ENCODE measurements at regions not wholly inside any gene's neighbourhood (a gene's known extent, or its start where the extent isn't known, plus 50 kb on each side); places are given as distances from the start of the nearest gene placed in this dataset.
"Not testable (repeated sequence)": the region's sequence is repeated elsewhere in the genome, so short reads cannot be mapped to it uniquely, and the experiment has no call there.

DNA sequence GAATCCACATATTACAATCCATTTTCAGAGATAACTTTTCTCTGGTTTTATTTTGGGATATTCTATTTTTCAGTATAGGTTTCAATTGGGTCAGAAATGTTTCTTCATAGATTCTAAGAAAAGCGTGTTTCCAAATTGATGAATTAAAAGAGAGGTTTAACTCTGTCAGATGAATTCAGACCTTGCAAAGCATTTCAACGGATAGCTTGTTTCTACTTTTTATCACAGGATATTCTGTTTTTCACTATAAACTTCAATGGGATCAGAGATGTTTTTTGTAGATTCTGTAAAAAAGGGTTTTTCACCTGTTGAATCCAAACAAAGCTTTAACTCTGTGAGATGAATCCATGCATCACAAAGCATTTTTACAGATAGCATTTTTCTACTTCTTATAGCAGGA is 1498.1 kb downstream of the UQCRFS1 start:
- no peaks in the 10 kb centered on the region for H3K36me3 ChIP-seq (ENCODE audit: insufficient read depth in 1 of 2, low read depth in 1 of 2)
- TF ChIP-seq, protein P1, sequence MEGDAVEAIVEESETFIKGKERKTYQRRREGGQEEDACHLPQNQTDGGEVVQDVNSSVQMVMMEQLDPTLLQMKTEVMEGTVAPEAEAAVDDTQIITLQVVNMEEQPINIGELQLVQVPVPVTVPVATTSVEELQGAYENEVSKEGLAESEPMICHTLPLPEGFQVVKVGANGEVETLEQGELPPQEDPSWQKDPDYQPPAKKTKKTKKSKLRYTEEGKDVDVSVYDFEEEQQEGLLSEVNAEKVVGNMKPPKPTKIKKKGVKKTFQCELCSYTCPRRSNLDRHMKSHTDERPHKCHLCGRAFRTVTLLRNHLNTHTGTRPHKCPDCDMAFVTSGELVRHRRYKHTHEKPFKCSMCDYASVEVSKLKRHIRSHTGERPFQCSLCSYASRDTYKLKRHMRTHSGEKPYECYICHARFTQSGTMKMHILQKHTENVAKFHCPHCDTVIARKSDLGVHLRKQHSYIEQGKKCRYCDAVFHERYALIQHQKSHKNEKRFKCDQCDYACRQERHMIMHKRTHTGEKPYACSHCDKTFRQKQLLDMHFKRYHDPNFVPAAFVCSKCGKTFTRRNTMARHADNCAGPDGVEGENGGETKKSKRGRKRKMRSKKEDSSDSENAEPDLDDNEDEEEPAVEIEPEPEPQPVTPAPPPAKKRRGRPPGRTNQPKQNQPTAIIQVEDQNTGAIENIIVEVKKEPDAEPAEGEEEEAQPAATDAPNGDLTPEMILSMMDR (IDR thresholded peaks at IDR 0.05), result no peak
- DNase-seq, result no peak
- H3K27ac ChIP-seq, result no peak overlapping the region
- WGBS, 3 donors, result 66 to 80% (median 74%) methylated on average over 2 of the region's 2 CpGs
- no peak for ATAC-seq
- H3K27me3 ChIP-seq (ENCODE audit: insufficient read depth in 3 of 3, low read length in 2 of 3), result no peaks in the 10 kb centered on the region
- no peaks in the 10 kb centered on the region for H3K4me1 ChIP-seq
- no peak overlapping the region for H3K4me3 ChIP-seq
- intact Hi-C loops (cut with DNase I), result no loop called here
- H3K9me3 ChIP-seq, result no peaks in the 10 kb centered on the region

DNA sequence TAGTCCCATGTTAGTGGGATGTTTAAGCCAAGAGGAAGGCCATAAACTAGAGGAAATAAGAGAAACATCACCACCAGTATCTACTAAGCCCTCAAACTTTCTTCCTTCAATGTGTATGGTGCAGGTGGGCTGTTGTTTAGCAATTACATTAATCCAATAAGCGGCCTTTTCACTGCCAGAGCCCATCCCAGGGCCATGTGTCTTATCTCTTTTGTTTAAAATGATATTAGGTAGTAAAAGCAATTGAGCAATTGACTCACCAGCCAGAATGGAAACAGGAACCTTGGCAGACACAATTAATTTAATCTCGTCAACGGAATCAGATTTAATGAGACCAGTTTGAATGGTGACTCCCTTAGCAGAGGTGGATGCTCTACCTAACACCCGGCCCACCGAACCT is 1503.5 kb downstream of the UQCRFS1 start:
- Histone ChIP-seq H3K27me3 (ENCODE audit: insufficient read depth in 3 of 3, low read length in 2 of 3) (no peaks in the 10 kb centered on the region), H3K27ac (no peak overlapping the region), H3K4me1 (no peaks in the 10 kb centered on the region), H3K36me3 (ENCODE audit: insufficient read depth in 1 of 2, low read depth in 1 of 2) (no peaks in the 10 kb centered on the region), H3K4me3 (no peak overlapping the region), H3K9me3 (no peaks in the 10 kb centered on the region)
- no peak for ATAC-seq
- 58 to 77% (median 75%) methylated on average over 5 of the region's 5 CpGs for WGBS, 3 donors
- intact Hi-C loops (cut with DNase I), result no loop called here
- TF ChIP-seq, protein P1 (IDR thresholded peaks at IDR 0.05), result no peak
- no peak for DNase-seq

DNA sequence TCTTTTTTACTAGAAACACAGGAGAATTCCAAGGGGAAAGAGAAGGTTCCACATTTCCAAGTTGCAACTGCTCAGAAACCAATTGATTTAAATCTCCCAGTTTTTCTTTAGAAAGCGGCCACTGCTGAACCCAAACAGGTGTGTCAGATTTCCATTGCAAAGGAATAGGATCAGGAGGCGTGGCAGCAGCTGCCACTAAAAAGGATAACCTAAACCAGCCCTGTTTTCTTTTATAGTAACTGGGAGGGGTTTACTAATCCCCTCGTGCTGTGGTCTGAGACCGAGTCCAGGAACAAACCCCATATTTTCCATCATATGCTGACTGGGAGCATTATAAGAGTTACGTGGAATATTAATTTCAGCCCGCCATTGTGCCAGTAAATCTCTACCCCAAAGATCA is 1504.0 kb downstream of the UQCRFS1 start:
- ATAC-seq; H3K4me1 ChIP-seq; intact Hi-C loops (cut with DNase I); H3K36me3 ChIP-seq (ENCODE audit: insufficient read depth in 1 of 2, low read depth in 1 of 2); H3K27me3 ChIP-seq (ENCODE audit: insufficient read depth in 3 of 3, low read length in 2 of 3); H3K4me3 ChIP-seq; DNase-seq; H3K27ac ChIP-seq; H3K9me3 ChIP-seq: not testable (repeated sequence)
- WGBS, 3 donors, result 67 to 77% (median 74%) methylated on average over 6 of the region's 6 CpGs

DNA sequence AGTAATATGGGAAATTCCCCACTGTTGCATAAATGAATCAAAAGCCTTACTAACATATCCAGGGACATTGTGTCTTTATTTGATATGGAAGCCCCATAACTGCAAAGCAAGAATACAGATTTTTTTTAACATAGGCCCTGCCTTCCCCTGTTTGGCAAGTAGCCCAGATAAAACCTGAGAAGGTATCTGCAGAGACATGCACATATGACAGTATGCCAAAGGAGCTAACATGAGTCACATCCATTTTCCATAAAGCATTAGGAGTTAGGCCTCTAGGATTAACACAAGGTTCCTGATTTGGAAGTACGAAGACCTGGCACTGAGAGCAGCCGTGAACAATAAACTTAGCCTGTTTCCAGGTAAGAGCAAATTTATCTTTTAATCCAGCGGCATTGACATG is 1505.9 kb downstream of the UQCRFS1 start:
- H3K36me3 ChIP-seq (ENCODE audit: insufficient read depth in 1 of 2, low read depth in 1 of 2); ATAC-seq; DNase-seq; H3K4me1 ChIP-seq; H3K27me3 ChIP-seq (ENCODE audit: insufficient read depth in 3 of 3, low read length in 2 of 3); H3K9me3 ChIP-seq; H3K27ac ChIP-seq; H3K4me3 ChIP-seq; intact Hi-C loops (cut with DNase I): not testable (repeated sequence)
- WGBS, 3 donors, result 79 to 92% (median 83%) methylated on average over 3 of the region's 3 CpGs

DNA sequence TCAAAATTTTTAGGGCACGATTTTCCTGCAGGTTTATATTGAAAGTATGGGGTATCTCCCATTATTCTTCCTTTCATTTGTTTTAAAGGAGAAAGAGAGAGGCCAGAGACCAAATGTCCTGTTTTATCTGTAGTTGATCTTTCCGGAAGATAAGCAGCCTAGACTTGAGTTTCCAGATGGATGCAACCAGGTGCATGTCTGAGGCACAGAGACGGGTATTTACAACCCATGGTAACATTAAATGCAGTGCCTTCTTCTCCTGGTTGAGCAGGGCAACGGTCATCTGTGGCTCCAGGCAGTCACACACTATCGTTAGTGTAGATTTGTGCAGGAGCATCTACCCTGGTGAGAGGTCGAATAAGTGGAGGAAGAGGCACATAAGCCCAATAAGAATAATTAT is 1507.1 kb downstream of the UQCRFS1 start:
- H3K36me3 ChIP-seq (ENCODE audit: insufficient read depth in 1 of 2, low read depth in 1 of 2), result no peaks in the 10 kb centered on the region
- 53 to 58% (median 56%) methylated on average over 6 of the region's 6 CpGs for WGBS, 3 donors
- no peaks in the 10 kb centered on the region for H3K27me3 ChIP-seq (ENCODE audit: insufficient read depth in 3 of 3, low read length in 2 of 3)
- H3K27ac ChIP-seq, result no peak overlapping the region
- ATAC-seq (no peak), DNase-seq (no peak)
- H3K4me3 ChIP-seq, result no peak overlapping the region
- intact Hi-C loops (cut with DNase I), result no loop called here
- TF ChIP-seq, protein P1 (IDR thresholded peaks at IDR 0.05), result no peak
- H3K9me3 ChIP-seq, result no peaks in the 10 kb centered on the region
- no peaks in the 10 kb centered on the region for H3K4me1 ChIP-seq

DNA sequence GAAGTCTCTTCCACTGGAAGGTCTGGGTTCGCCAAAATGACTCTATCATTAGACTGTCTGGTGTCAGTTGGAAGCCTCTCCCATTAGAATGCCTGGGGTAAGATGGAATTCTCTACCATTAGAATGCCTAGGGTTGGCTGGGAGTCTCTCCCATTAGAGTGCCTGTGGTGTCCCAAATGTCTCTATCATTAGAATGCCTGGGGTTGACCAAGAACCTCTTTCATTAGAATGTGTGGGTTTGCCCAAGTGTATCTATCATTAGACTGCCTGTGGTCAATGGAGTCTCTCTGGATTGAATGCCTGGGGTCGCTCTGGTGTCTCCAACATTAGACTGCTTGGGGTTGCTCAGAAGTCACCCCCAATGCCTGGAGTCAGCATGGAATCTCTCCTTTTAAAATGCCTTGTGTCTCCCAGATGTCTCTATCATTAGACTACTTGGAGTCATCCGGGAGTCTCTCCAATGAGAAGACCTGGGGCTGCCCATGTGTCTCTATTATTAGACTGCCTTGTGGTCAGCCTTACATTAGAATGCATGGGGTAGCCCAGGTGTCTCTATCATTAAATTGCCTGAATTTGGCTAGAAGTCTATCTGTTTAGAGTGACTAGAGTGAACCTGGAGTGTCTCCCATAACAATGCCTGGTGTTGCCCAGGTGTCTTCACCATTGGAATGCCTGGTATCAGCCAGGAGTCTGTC is 1518.4 kb downstream of the UQCRFS1 start:
- no peak for DNase-seq

More for the DNA sequence above, 1518.4 kb downstream of the UQCRFS1 start:
- TF ChIP-seq, protein P1 (IDR thresholded peaks at IDR 0.05), result no peak
- H3K36me3 ChIP-seq (ENCODE audit: insufficient read depth in 1 of 2, low read depth in 1 of 2), result no peaks in the 10 kb centered on the region
- H3K9me3 ChIP-seq, result no peaks in the 10 kb centered on the region
- intact Hi-C loops (cut with DNase I), result no loop called here
- no peak for ATAC-seq
- H3K27ac ChIP-seq, result no peak overlapping the region
- WGBS, 3 donors, result 67 to 75% (median 74%) methylated on average over 3 of the region's 3 CpGs
- peaks cover 8% of the 10 kb centered on the region for H3K4me1 ChIP-seq
- no peak overlapping the region for H3K4me3 ChIP-seq
- H3K27me3 ChIP-seq (ENCODE audit: insufficient read depth in 3 of 3, low read length in 2 of 3), result no peaks in the 10 kb centered on the region

Measured in psoas muscle (tissue), 7 donors.